Nucleus accumbens (tissue), 56 donors: ENCODE measurements at regions not wholly inside any gene's neighbourhood (a gene's known extent, or its start where the extent isn't known, plus 50 kb on each side); places are given as distances from the start of the nearest gene placed in this dataset.
"Not testable (repeated sequence)": the region's sequence is repeated elsewhere in the genome, so short reads cannot be mapped to it uniquely, and the experiment has no call there.

Experiments used
- DNase-seq, 56 donors: peaks; one replicate each; lab custom pipeline; 2025; lab: John Stamatoyannopoulos, UW

DNA sequence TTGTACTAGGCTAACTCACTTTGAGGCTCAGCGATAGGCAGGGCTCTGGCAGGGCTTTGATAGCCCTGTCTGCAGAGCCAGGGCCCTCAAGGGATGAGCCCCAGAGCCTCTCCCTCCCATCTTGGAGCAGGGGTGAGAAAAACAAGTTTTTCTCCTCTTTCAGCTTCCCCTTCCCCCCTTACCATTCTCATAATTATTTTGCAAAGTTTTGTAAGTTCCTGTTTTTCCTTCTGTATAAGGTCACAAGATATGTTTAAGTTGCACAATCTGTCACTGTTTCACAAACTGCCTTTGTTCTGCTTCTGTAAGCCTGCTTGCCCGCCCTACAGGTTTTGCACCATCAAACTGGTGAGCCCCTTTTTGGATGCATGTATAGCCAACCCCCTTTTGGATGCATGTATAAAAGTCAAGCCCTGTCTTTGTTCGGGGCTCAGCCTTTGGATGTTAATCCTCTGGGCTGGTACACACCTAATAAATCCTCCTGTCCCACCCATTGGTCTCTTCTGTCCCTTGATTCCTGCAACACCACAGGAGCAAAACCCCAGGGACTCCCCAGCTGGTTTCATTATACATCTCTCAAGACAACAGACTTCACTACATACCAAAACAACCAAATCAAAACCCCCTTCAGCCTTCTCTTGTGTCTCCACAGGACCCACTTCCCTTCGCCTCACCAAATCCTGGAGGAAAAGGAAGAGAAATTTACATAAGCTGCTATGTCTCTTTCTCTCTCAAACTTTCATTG lies 52.5 kb upstream of the RESF1 start:
- DNase-seq, result no peak

DNA sequence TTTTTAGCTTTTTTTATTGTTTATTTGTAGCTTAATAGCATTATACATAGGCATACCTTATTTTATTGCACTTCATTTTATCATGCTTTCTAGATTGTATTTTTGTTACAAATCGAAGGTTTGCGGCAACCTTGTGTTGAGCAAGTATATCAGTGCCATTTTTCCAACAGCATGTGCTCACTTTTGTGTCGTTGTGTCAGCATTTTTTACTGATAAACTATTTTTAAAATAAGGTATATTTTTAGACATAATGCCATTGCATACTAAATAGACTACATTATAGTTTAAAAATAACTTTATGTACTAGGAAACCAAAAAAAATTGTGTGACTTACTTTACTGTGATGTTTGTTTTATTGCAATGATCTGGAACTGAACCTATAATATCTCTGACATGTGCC lies 56.2 kb upstream of the RESF1 start:
- DNase-seq, result no peak

DNA sequence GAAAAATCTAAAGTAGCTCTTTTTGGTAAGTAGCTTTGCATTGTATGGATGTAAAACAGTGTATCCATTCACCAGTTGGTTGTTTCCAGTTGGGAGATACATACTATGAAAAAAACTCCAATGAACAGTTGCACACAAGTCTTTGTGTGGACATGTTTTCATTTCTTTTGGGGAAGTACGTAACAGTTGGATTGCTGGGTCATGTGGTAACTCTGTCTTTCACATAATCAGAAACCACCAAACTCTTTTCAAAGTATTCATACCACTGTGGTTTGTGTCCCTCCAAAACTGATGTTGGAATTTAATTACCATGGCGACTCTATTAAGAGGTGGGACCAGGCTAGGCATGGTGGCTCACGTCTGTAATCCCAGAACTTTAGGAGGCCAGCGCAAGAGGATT lies 58.9 kb upstream of the RESF1 start:
- no peak for DNase-seq

DNA sequence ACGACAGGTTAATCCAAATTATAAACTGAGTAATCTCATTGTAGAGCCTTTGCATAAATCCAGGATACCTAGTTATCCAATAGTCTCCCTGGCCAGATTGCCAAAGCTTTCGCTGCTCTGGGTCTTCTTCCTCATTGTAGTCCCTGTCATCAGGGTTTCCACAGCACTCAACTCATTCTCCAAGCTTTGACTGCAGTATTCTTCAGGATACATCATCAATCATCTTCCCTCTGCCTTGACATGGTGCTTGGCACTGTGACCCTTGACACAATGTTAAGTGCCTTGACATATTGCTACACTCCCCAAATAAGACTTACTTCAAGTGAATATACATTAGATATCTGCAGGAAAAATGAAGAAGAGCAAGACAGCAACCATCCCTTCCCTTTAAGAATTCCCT lies 60.1 kb upstream of the RESF1 start:
- no peak for DNase-seq

- DNase-seq, result peak in 1 of 56 donors; percentile 3
Observed at GRCh38 chr12:31897781-31898503, 61.3 kb upstream of the RESF1 start.

DNA sequence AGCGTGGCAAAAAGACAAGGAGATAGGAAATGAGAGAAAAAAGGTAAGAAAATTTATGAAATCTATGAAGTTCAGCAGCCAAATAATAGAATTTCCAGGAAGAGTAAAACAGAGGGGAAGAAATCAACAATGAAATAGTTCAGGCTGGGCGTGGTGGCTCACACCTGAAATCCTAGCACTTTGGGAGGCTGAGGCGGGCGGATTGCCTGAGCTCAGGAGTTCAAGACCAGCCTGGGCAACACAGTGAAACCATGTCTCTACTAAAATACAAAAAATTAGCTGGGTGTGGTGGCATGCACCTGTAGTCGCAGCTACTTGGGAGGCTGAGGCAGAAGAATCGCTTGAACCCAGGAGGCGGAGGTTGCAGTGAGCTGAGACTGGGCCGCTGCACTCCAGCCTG lies 62.1 kb upstream of the RESF1 start:
- not testable (repeated sequence) for DNase-seq

DNA sequence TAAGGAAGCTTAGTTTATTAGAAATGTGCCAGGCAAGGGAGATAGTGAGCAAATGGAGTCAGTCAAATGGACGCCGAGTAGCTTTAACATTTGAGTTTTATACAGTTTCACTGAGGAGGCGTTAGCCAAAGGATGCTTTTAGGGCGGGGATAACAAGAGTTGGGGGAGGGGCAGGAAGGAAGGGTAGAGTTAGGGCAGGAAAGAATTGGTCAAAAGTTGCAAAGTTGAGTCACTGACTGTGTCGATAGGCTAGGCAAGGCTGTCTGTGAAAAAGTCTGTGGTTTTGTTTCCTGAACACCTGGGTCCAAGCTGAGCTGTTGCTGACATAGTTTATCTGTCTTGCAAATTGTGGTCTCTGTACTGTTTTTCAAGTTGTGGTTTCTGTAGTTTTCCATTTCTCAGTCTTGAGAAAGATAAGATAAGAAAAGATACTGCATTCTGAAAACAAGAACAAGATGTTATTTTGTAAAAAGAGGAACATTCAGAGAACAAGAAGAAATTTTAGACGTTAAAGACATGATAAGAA lies 62.6 kb upstream of the RESF1 start:
- no peak for DNase-seq

GRCh38 chr12:31895449-31896150 lies 63.6 kb upstream of the RESF1 start:
- no peak for DNase-seq

GRCh38 chr12:31890295-31891285 lies 68.6 kb upstream of the RESF1 start:
- no peak for DNase-seq

- DNase-seq, result no peak
Observed at GRCh38 chr12:31887109-31887811, 72.0 kb upstream of the RESF1 start.

DNA sequence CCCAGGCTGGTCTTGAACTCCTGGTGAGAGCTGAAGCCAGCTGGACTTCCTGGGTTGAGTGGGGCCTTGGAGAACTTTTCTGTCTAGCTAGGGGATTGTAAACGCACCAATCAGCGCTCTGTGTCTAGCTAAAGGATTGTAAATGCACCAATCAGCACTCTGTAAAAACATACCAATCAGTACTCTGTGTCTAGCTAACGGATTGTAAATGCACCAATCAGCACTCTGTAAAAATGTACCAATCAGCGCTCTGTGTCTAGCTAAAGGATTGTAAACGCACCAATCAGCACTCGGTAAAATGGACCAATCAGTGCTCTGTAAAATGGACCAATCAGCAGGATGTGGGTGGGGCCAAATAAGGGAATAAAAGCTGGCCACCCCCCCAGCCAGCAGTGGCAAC lies 76.5 kb upstream of the RESF1 start:
- not testable (repeated sequence) for DNase-seq

DNA sequence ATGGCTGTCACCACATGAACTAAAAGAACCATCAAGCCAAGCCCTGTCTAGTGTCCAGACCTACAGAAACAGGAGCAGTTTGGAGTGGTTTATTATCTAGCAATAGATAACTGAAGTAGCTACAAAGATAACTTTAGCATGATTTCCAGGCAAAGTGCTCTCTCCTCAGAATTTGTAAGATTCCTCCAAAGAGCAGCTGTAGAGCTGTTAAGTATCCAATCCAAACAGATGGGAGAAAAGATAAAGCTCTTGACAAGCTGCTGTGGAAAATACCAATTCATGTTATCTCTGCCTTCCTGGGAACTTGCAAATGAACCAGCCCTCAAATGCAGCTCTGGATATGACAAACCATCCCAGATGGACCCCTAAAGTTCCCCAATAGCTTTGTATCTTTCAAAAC lies 78.9 kb upstream of the RESF1 start:
- no peak for DNase-seq

DNA sequence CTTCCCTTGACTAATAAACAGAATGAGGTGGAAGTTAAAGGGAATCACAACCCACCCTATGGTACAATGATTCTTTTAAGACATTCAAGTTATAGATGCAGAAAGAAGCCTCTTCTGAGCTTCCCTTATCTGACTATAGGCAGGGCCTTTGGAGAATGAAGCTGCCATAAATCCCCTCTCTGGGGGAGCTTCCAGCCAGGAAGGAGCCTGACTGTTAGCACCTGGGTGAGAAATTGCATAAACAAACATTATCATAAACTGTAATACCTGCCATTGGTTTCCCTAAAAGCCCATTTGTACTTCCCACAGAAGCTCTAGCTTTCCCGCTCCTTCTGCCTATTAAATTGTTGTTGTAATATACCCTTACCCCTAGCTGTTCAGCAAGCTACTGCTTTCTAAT lies 81.3 kb upstream of the RESF1 start:
- DNase-seq, result no peak

DNA sequence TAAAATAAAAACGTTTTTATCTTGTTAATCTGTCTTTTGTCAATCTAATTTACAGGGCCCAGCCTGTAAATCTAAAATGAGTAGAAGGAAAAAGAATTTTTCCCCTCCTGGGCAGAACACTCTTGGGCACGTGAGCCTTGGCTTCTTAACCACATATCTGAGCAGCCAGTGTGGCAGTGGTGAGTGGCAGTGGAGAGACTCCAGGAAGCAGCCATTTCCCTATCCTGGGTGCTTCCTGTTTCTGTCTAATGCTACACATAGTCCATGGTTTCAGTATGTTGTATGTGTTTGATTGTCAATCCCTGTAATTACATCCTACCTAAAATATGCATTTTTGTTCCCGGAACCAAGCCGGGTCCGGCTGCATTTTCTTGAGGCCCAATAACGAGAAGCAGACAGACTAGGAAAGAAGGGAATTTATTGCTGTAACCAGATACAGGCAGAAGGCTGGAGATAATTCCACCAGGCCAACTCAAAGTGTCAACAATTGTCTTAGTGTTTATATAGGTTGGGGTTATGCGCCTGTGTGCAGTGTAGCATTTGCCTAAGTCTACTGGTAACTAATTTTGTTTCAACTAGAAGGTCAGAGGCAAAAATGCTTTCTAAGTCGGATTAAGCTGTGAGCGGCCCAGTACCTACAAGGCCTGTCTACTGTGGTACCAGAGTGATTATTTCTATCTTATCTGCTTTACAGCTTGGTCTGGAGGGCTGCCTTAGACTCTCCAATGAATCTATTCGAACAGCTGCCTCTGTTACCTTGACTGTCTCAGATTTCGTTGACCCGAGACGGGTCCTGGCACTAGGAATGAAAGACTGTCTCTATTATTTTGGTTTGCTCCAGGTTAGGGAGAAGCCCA lies 82.4 kb upstream of the RESF1 start:
- peak in 1 of 56 donors; percentile 5 for DNase-seq

DNA sequence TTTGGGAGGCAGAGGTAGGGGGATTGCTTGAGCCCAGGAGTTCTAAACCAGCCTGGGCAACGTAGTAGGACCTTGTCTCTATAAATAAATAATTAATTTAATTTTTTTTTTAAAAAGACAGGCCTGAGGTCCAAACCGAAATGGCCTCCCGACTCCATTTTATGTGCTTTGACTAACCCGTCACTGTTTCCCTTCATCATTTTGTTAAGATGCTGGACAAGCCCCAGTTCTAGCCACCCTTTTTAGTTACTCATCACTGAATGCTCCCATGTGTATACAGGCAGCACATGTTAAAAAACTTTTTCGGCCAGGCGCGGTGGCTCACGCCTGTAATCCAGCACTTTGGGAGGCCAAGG lies 83.6 kb upstream of the RESF1 start:
- DNase-seq, result no peak

GRCh38 chr12:31874961-31875608 lies 84.1 kb upstream of the RESF1 start:
- DNase-seq, result no peak

GRCh38 chr12:31872831-31873604 lies 86.2 kb upstream of the RESF1 start:
- no peak for DNase-seq
